CMK (cell line): ENCODE measurements at regions not wholly inside any gene's neighbourhood (a gene's known extent, or its start where the extent isn't known, plus 50 kb on each side); places are given as distances from the start of the nearest gene placed in this dataset.

Experiments
- DNase-seq: peaks from one replicate; pipeline ENCODE4 v3.0.0-alpha.2; 2010; ENCODE audit warnings: low read depth

DNA sequence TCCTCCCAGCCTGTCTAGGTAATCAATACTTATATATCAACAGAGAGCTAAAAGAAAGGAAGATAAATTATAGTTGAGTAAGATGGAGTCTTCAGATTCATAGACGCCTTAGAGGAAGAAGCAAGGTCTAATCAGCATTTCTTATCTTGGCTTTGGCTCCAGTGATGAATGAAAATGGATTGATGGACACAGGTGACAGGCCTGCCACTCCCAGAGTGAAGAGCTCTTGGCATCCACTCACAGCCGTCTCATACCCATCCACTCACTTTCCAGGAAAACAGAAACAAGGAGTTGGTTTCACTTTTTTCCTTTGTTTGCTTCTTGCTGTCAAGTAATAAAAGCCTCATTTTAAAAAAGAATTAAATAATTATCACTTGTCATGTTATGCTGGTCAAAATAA is 168.2 kb downstream of the MFSD1 start:
- no peak for DNase-seq

DNA sequence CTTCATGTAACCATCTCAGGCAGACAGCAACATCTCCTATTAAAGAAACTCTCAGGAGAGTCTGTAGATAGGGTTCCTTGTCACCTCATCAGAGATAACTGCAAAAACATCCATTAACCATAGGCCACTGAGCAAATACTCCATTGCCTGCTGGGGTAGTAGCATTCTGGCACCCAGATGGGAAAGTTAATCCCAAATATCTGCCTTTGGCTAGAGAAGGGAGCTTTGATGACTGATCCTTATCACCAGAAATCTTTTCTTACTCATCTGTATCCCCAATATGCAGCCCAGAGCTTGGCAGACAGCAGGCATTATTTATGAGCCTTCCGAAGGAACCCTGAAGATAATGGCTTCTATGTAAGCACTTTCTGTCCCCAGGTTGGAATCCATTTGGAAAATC is 173.1 kb downstream of the MFSD1 start:
- DNase-seq = no peak

DNA sequence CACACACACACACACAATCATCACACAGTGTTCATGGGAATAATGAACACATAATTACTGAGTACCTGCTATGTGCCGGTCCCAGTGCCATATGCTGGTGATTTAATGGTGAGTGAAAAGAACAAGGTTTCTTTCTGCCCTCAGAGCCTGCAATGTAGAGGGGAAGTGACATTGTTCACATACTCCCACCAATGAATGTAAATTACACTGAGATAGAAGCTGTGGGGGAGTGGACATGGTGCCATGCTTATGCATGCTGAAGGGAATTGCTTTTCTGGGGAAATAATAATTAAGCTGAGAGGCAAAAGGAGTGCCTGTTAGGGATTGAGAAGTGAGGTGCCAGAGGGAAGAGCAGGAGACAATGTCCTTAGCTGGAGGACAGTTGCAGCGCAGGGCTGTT is 175.1 kb downstream of the MFSD1 start:
- no peak for DNase-seq

DNA sequence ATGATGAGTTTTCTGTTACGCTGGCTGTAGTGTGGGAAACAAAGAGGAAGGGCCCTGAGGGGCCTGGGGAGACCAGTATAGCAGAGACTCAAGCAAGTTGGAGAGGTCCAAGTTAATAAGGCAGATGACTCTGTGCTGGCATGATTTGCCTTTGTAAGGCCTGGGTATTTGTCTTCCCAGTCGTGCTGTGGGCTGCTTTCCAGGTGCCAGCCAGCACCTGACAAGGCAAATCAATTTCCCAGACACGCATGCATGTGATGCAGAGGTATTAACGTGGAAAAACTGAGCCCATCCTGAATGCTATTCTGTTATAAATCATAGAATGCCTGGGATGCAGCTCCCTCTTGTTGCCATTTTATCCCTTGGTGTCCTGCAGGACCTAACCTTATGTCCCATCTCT is 175.6 kb downstream of the MFSD1 start:
- DNase-seq = no peak

DNA sequence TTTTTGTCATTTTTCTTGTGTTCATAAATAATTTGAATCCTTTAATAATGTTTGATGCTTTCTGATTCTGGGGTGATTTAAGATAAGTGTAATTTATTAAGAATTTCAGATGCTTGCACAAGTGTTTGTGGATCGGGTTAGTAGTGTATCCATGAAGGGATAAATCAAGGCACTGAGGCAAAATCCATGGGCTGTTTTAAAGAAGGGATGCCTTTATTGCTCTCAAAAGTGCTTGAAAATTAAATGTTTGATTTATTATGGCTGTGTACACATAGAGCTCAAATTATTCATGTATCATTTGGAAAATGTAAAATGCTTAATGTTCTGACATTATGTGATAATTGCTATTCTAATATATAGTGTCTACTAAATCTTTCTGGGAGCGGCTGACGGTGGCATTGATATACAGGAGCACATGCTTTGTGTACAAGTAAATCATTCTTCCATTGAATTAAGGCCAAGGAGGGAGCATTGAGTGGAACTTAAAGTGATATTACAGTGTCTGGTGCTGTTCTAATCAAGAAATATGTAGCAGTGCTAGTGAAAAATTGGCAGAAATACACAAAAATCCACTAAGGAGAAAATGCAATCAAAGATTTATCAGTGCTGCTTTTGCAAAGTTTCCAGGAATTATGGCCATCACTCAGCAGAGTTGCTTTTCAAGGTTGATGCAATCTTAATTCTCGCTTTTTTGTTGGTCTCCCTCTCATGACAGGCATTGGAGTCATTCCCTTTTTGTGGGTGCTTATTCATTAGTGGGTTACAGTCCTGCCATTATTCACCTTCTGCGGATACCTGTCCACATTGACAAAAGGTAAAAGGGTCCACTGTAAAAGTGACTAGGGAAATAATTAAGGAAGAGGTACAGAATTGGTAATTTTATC is 181.6 kb downstream of the MFSD1 start:
- DNase-seq = no peak

DNA sequence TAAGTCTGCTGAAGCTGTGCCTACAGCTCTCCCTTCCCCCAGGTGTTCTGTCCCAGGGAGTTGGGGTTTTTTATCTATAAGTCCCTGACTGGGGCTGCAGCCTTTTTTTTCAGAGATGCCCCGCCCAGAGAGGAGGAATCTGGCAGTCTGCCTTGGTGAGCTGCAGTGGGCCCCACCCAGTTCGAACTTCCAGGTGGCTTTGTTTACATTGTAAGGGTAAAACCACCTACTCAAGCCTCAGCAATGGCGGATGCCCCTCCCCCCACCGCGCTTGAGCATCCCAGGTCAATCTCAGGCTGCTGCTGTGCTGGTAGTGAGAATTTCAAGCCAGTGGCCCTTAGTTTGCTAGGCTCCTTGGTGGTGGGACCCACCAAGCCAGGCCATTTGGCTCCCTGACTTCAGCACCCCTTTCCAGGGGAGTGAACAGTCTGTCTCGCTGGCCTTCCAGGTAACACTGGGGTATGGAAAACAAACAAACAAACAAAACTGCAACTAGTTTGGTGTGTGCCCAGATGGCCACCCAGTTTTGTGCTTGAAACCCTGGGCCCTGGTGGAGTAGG is 189.4 kb downstream of the MFSD1 start:
- no peak for DNase-seq

DNA sequence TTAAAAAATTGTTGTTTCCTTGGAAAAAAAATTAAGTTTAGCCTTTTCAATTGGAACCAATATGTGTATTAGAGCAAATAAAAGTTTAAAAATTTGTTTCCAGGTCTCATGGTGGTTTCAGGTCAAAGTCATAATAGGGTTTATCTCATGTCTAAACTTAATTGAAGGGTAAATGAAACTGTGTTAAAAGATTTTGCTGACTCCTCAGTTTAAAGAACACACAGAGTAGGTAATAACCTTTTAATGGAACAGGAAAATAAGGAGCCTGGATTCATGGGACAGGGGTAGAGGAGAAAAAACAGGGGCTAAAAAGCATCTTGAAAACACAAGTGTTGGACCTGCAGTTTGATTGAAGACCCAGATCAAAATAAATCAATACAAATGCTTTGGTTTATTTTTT is 190.6 kb downstream of the MFSD1 start:
- no peak for DNase-seq

DNA sequence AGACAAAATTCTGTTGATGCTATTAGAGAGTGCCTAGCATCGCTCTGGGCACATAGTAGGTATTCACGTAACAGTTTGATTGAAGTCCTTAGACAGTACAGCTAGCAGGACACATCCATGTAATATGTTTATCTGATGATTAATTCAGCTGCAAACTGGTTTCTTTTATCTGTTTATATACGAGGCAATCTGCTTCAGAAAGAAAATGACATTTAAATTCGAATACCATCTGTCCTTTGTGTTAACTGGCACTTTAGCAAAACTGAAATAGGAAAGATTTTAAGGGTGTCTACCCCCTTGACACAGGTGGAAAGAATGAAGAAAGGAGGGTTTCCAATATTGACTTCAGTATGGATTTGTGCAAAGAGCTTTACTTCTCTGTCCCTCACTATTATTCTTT is 192.5 kb downstream of the MFSD1 start:
- no peak for DNase-seq

DNA sequence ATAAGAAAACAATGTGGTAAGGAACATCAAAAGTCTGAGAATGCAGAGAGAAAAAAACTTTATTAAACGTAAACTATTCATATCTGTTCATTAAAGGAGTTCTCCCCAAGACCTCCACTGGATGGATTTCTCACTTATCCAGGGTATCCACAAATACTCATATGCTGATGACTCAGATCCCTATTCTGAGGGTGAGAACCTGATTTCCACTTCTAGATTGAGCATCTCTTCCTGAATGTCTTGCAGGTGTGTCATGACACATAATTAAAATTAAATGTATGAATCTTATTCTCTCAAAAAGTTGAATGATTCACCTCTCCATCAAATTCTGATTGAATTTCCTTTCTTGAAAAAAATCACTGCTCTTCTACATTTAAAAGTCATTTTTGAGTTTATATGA is 199.9 kb downstream of the MFSD1 start:
- DNase-seq = no peak

DNA sequence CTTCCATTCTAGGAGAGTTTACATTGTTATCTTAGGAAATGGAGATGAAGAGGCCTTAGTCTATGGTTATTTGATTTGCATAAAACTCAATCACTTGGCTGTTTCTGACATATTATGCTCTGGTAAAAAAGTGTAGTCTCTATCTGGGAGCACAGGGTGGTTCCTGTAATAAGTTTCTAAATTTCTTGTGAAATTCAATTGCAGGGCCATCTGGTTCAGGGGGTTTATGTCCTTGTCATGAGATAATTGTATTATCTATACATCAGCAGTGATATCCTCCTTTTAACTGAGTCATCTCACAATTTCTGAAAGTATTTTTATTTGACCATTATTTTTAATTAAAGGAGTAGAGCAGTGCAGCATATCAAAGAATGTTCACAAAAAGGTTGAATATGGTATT is 203.3 kb downstream of the MFSD1 start:
- DNase-seq = no peak

DNA sequence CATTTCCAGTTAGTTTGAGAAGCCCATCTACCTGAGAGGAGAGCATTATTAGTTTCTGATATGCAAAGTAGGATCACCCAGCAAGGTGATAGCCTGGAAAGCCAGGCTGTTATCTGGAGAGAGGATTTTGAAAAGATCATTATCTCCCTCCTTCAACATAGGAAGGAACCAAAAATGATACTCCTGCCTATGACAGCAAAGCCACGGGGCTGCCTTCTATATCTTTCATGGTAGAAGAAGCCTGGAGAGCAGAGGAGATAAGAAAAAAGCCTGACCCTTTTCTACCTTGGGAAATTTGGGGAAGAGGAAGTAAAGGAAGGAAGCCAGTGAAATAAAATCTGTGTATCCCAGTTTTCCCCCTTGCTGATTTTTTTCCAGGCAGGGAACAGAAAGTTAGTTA is 205.5 kb downstream of the MFSD1 start:
- DNase-seq = no peak

DNA sequence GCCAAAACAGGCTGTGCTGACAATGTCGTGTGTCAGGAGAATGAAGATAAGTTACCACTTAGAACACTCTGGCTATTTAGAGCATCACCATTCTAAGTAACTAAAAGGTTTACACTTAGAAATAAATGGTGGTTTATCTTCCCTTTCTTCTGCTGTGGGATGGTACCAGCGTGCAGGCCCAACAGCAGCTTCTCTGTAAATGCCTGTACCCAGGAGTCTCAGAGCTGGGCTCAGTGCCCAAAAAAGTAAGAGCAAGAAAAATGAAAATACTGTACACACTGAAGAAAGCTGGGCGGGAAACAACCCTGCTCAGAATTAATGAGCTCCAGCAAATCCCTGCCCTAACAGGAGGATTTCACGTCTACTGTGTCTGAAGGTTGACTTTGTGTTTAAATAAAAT is 206.5 kb downstream of the MFSD1 start:
- no peak for DNase-seq

DNA sequence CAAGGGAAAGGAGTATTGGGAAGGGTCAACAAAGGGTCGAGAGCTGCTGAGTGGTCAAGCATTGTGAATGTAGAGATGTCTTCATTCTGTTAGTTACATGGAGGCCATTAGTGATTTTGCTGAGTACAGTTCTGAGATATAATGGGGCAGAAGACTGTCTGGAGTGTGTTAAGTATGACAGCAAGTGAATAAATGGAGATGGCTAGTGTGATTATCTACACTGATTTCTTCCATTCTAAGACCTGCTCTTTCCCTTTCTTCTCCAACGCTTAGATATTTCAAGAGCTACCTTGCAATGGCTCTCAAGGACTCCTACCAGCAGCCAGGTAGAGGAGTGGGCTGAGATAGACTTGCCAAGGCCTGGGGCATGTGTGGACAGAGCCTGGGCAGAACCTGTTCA is 216.5 kb downstream of the MFSD1 start:
- DNase-seq = no peak

DNA sequence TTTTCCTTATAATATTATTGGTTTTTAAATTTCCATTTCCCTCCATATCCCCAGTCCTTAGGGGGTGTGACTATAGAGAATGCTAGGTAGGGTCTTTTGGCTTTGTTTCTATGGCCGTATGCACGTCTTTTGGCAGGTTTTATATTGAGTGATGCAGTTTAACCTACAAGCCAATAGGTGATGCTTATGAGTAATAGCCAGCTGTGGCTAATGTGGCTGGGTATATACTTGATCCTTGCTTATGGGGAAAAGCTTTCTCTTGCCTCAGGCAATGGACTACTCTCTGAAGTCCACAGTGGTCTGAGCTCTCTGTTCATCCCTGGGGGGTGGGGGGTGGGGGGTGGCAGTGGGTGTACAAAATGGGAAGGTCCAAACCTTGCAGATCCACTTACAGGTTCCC is 223.9 kb downstream of the MFSD1 start:
- DNase-seq = no peak

DNA sequence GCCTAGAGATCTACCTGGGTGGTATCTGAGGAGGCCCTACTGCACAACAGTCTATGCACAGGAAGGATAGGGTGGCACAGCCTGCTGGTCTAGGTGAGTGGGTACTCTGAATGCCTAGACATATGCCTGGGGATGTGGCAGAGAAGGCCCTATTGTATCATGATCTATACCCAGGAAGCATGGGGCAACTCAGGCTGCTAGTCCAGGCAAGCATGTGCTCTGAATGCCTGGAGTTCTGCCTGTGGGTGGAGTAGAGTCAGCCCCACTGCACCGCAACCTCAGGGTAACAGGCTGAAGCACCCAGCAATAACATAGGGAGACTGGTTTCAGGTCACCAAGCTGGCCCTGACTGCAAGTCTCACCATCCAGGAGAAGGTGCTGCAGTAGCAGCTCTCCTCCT is 224.7 kb downstream of the MFSD1 start:
- DNase-seq = no peak

DNA sequence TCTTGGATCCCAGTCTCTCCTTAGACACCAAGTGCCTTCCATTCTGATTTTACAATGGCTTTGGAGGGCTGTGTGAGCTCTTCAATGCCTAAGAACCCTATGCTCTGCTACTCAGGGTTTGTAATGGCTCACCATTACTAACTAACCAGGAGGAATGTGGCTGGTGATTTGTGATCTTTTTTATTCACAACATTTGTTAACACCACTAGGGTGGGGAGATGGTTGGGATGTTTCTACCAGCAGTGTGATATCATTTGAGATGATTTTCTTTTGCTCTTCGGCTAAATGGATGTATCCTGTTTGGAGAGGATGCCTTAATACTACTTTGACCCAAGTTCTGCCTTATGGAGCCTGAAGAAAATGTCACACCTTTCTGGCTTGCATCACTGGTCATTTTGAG is 226.9 kb downstream of the MFSD1 start:
- DNase-seq = no peak

DNA sequence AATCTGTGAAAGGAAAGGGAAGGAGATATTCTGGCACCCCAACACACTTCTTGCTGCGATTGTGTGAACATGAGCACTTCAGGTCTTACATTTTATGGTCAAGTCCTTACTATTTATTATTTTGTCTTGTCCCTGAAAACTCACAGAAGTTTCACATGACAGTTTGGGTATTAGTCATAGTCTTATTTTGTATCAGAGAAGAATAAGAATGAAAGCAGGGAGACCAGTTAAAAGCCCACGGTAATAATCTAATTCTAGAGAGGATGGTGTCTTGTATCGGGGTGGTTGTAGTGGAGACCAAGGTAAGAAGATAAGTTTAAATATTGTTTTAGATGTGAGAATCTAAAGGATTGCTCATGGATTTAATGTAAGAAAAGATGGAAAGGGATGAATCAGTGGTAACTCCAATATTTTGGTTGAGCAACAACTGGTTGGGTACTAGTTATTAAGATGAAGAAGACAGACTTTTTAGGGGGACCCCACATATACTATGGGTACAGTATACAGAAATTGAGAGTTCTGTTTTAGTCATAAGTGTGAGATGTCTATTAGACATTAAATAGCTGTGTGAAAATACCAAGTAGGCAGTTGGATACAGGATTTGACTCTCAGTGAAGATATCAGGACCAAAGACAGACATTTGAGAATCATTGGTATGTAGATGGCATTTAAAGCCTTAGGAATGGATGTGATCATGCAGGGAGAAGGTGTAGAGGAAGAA is 227.6 kb downstream of the MFSD1 start:
- no peak for DNase-seq

DNA sequence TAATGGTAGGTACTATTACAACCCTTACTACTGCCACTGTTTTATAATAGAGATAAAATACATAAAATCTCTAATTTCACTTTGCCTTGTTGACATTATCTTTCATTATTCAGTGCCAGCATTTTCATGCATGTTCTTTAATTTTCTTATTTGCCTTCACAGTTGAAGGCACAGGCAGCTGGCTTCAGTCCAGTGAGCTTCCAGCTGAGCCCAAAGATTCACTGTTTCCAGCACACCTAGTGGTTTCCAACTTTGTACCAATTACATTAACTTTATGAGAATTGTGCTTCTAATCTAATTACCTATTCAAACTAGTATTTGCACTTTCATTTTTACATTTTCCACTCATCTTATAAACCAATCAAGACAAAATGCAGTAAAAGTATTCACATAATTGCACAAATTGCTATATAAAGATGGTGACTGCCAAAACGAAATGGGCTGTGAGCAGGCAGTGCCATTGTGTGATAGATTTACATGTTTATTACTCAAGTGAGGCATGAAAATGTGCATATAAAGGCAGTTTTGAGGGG is 228.3 kb downstream of the MFSD1 start:
- DNase-seq = no peak

DNA sequence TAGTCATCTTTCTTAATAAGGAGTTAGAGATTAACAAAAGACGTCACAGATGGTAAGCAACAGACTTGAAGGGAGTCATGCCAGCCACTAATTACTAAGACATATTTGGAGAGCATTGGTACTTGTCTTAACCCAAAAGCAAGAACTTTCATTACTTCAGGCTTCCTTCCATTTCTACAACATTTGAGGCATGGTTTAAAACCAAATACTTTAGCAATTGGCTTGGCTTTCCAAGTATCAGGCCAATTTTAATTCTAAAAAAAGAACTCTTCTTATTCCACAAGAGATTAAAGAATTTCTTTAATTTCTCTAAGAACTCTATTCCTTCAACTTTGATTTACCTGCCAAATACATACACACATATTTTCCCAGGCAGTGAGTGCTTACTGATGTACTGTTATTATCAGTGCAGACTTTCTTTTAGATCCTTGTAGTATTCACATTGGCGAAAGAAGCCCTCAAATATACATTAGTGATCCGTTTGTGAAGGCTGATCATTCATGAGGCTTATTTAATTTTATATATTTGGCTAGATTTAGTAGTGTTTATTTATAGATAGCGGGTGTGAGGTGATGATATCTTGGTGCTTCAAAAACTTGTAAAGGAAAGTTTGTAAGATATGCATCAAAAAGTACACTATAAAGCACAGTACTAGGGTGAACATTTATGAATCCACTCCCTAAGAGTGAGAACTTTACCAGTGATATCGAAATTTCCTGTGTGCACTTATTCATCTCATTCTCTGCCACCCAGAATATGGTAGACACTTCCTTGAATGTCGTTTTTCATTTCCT is 229.2 kb downstream of the MFSD1 start:
- DNase-seq = no peak

DNA sequence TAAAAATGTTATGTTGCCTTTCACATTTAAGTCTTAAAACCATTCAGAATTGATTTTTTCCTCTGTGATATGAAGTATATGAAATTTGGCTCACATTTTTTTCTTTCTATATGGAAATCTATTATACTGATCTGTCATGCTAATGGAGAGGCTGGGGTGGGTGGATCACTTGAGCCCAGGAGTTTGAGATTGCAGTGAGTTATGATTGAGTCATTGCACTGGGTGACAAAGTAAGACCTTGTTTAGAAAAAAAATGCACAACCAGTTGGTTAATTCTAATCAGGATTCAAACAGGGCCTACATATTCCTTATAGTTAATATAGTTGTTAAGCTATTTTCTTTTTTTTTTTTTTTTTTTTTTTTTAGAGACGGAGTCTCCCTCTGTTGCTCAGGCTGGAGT is 230.5 kb downstream of the MFSD1 start:
- no peak for DNase-seq

DNA sequence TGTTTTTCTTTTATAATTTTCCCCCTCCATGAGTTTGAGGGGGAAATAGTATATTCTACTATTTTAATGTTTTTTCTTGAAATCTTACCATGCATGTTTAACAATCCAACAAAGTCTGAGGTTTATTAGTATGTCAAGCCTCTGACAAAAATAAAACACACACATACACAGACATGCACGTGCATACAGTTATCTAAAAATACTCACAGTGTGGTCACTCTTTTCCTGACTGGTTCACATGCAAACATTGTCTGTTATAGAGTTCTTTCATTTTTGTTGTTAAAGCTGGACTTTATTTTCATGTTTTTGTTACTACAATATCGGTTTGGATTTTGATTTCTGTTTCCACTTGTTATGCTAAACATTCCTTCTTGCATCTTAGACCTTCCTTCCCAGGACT is 236.6 kb downstream of the MFSD1 start:
- no peak for DNase-seq

DNA sequence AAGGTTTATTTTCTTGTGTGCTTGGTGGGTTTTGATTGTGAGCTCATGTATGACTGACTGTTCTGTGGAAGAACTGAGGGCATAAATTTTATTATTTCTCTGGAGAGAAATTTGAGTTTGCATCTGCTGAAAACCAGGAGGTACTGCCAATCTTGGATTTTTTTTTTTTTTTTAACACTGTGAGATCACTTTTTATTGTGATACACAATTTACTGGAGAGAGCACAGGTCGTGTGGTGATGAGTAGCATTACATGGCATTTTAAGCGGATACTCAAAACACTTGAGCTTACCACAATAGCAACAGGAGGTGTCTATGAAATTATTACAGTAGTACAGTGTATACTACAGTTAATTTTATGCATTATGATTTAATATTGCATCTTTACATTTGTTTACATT is 237.4 kb downstream of the MFSD1 start:
- DNase-seq = no peak
